ENCODE measurements at regions not wholly inside any gene's neighbourhood (a gene's known extent, or its start where the extent isn't known, plus 50 kb on each side); places are given as distances from the start of the nearest gene placed in this dataset.
A peak's percentile ranks its signal among the peaks of the same experiment; 100 is the strongest.

DNA sequence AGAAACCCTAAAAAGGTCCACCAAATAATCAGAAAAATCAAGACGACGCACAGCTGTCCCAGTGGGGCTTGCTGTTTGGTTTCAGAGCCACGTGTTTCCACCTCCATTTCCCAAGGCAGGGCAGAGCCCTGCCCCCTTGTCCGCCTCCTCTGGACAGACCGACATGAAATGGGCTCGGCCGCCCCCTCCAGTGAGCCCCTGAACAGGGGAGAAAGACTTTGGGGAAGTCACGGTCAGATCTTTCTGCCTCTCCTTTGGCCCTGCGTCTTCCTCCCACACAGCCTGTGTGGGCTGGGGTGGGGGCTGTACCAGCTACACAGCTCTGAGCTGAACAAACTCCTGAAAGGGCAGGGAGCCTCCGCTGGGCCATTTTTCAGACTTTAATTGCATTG, 230.7 kb downstream of the ENGASE start:
- POLR2A ChIA-PET: no interaction called here
- CTCF ChIA-PET: no interaction called here
- Mint-ChIP-seq H3K27ac (no peak overlapping the region), H3K9me3 (ENCODE audit: low read depth) (no peaks in the 10 kb centered on the region), H3K4me1 (no peaks in the 10 kb centered on the region), H3K27me3 (peaks cover 14% of the 10 kb centered on the region), H3K4me3 (no peak overlapping the region), H3K36me3 (ENCODE audit: low read depth) (no peaks in the 10 kb centered on the region)
- DNase-seq (no peak), ATAC-seq (no peak)
- intact Hi-C loops (cut with DNase I, micrococcal nuclease): no loop called here

DNA sequence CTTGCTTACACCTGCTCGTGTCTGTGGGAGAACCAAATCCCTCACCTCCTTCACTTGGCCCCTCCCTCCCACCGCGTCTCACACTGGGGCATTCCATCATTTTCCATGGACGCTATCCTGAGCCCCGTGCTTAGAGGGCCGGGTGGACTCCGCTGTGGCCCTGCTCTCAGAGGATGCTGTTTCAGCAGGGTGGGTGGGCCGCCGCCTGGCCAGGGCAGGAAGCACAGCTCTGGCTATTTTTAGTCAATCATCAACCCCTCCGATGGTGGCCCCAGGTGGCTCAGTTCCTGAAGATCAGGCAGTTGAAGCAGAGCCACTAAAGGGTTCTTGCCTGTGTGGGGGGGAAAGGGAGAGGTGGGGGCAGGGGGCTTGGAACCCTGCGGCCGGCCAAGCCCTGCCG, 230.3 kb downstream of the ENGASE start:
- CTCF ChIA-PET: no interaction called here
- Mint-ChIP-seq H3K4me1 (no peaks in the 10 kb centered on the region), H3K27me3 (peaks cover 13% of the 10 kb centered on the region), H3K4me3 (no peak overlapping the region), H3K27ac (no peak overlapping the region), H3K36me3 (ENCODE audit: low read depth) (no peaks in the 10 kb centered on the region), H3K9me3 (ENCODE audit: low read depth) (no peaks in the 10 kb centered on the region)
- intact Hi-C loops (cut with DNase I, micrococcal nuclease): no loop called here
- ATAC-seq (no peak), DNase-seq (no peak)
- POLR2A ChIA-PET: no interaction called here

DNA sequence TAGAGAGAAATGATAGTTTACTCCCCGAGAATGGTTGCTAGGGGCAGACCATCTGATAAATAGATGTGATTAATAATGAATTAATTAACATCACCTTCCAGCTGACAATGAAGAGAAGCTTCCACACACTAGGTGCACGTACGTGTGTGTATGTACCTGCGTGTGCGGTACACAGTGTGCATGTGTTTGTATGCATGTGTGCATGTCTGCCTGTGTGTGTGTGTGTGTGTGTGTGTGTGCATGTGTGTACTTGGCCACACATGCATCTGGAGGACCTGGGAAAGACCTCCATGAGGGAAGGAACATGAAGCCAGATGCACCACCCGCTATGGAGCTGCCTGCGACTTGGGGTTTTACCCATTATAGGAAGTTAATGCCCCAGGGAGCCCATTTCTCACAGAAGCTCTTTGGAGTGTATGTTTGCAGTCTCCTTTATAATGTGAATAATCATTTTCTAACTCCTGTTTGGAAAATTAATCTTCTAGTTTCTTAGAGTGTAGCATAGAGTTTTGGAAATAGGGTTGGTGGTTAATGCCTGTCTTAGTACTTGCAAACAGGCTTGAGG, 229.1 kb downstream of the ENGASE start:
- peaks cover 8% of the 10 kb centered on the region for H3K27me3 Mint-ChIP-seq
- CTCF ChIA-PET: interaction anchor here (0.9 kb wide), 1 partner anchor 9 kb away, joined by 3 read pairs; no protein-coding TSS in a partner anchor
- no peak overlapping the region for H3K4me3 Mint-ChIP-seq
- POLR2A ChIA-PET: no interaction called here
- H3K4me1 Mint-ChIP-seq: no peaks in the 10 kb centered on the region
- H3K36me3 Mint-ChIP-seq (ENCODE audit: low read depth): no peaks in the 10 kb centered on the region
- DNase-seq (no peak), ATAC-seq (no peak)
- H3K27ac Mint-ChIP-seq: no peak overlapping the region
- intact Hi-C loops (cut with DNase I, micrococcal nuclease): no loop called here
- no peaks in the 10 kb centered on the region for H3K9me3 Mint-ChIP-seq (ENCODE audit: low read depth)

DNA sequence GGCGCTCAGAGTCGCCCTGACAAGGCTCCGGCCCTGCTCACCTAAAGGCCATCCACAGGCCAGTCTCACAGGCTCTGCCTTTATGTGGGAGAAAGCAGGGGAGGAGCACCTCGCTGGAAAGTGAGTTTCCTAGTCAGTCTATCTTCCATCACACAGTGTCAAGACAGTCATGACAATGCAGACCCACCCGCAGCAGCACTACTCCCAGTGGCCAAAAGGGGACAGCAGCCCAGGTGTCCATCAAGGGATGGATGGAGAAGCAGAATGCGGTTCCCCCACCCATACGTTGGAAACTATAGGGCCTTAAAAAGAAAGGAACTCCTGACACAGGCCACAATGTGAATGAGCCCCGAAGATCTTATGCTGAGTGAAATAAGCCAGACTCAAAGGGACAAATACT, 226.8 kb downstream of the ENGASE start:
- intact Hi-C loops (cut with DNase I, micrococcal nuclease): no loop called here

DNA sequence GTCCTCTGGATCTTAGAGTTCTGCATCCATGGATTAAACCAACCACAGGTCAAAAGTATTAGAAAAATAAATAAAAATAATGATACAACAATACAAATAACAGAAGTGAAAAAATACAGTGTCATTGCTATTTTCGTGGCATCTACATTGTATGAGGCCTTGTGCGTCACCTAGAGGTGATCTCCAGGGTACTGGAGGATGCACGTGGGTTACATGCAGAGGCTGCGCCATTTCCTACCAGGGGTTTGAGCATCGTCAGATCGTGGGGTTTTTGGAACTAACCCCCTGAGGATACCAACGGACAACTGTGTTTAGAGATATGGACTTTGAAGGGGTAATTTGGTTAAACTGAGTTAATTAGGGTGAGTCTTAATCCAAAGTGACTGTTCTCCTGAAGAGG, 224.7 kb downstream of the ENGASE start:
- intact Hi-C loops (cut with DNase I, micrococcal nuclease): no loop called here
- Mint-ChIP-seq H3K36me3 (ENCODE audit: low read depth) (no peaks in the 10 kb centered on the region), H3K4me3 (no peak overlapping the region), H3K4me1 (no peaks in the 10 kb centered on the region), H3K9me3 (ENCODE audit: low read depth) (no peaks in the 10 kb centered on the region), H3K27ac (no peak overlapping the region), H3K27me3 (peaks cover 17% of the 10 kb centered on the region)
- ChIA-PET POLR2A (no interaction called here), CTCF (no interaction called here)
- DNase-seq: no peak
- no peak for ATAC-seq

More for the DNA sequence above, 226.8 kb downstream of the ENGASE start:
- peaks cover 12% of the 10 kb centered on the region for H3K27me3 Mint-ChIP-seq
- H3K9me3 Mint-ChIP-seq (ENCODE audit: low read depth): no peaks in the 10 kb centered on the region
- H3K36me3 Mint-ChIP-seq (ENCODE audit: low read depth): no peaks in the 10 kb centered on the region
- H3K4me1 Mint-ChIP-seq: no peaks in the 10 kb centered on the region
- H3K4me3 Mint-ChIP-seq: no peak overlapping the region
- ATAC-seq: no peak
- DNase-seq: no peak
- CTCF ChIA-PET: no interaction called here
- POLR2A ChIA-PET: no interaction called here
- no peak overlapping the region for H3K27ac Mint-ChIP-seq

DNA sequence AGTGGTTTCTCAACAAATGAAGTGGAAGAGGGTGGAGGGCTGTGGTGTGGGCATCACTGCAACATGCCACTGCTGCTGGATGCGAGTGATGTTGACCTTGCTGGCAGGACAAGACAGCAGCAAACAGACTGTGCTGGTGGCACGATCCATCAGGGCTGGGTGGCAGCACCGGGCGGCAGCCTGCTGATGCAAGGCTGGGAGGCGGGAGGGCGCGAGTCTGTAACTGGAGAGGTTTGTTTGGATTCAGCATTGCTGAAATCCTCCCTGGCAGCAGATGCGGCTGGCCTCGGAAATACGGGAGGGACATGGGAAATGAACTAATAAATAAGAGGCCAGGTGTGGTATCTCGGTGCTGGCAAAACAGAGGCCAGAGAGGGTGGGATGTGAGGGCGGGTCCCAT, 224.2 kb downstream of the ENGASE start:
- no peaks in the 10 kb centered on the region for H3K36me3 Mint-ChIP-seq (ENCODE audit: low read depth)
- no peak overlapping the region for H3K27ac Mint-ChIP-seq
- intact Hi-C loops (cut with DNase I, micrococcal nuclease): no loop called here
- H3K9me3 Mint-ChIP-seq (ENCODE audit: low read depth): no peaks in the 10 kb centered on the region
- H3K4me1 Mint-ChIP-seq: no peaks in the 10 kb centered on the region
- no peak for ATAC-seq
- ChIA-PET POLR2A (no interaction called here), CTCF (no interaction called here)
- peaks cover 17% of the 10 kb centered on the region for H3K27me3 Mint-ChIP-seq
- H3K4me3 Mint-ChIP-seq: no peak overlapping the region
- DNase-seq: no peak

DNA sequence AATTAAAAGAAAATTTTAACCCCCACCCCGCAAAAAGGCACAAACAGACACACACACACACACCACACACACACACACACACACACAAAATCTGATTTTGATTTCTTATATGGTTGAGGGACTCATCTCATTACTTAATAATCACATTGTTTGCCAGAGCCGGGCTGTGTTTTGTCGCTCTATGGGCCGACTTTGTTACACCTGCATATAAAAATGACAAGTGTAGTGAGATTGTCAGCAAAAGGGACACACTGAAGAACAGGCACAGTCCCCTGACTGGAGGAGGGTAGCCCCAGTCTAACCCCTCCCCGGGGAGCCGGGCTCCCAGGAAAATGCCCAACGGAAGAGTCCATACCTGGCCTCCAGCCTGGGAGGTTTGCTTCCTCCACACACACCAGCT, 221.6 kb downstream of the ENGASE start:
- H3K9me3 Mint-ChIP-seq (ENCODE audit: low read depth): no peaks in the 10 kb centered on the region
- no peaks in the 10 kb centered on the region for H3K36me3 Mint-ChIP-seq (ENCODE audit: low read depth)
- intact Hi-C loops (cut with DNase I, micrococcal nuclease): no loop called here
- H3K4me1 Mint-ChIP-seq: no peaks in the 10 kb centered on the region
- ChIA-PET CTCF (no interaction called here), POLR2A (no interaction called here)
- ATAC-seq (no peak), DNase-seq (no peak)
- no peak overlapping the region for H3K4me3 Mint-ChIP-seq
- no peak overlapping the region for H3K27ac Mint-ChIP-seq
- H3K27me3 Mint-ChIP-seq: peaks cover 17% of the 10 kb centered on the region

DNA sequence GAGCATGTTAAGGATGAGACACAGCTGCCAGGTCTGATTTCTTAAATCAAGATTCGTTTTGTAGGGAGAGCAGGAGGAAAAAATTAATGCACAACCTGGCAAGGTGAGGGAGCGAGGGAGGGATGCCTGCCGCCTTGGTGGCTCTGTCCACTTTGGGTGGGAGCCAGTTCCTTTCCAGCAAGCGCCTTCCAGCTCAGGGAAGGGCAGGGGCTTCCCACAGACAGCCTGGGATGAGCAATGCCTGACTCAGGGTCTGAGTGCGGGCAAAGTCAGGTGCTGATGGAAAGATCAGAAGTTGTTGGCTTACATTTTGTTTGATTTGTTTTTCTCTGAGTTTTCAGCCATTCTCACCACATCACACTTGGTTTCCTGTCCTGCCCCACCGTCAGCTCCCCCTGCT, 220.7 kb downstream of the ENGASE start:
- intact Hi-C loops (cut with DNase I, micrococcal nuclease): no loop called here
- no peak overlapping the region for H3K27ac Mint-ChIP-seq

DNA sequence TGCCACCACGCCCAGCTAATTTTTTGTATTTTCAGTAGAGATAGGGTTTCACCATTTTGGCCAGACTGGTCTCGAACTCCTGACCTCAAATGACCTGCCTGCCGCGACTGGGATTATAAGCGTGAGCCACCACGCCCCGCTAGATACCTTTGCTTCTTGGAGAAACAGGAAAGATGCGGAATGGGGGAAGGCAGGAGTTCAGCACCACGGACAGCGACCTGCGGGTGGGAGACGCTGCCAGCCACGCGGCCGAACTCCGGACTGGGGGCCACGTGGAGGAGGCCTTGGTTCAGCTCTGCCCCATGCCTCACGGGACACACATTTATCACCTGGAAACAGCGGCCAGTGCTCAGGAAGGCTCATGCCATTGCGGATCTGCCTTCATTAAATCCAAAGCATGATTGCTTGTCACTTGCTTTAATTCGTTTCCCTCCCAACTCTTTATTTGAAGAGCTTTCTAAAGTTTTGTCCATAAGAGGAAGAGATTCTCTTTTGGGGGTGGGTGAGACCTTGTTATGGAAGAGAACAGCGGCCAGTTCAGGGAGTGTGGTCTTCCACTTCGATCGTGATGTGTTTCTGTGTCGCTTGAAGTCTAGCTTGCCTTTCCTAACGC, 219.9 kb downstream of the ENGASE start:
- H3K27ac Mint-ChIP-seq: no peak overlapping the region
- H3K36me3 Mint-ChIP-seq (ENCODE audit: low read depth): no peaks in the 10 kb centered on the region
- no peaks in the 10 kb centered on the region for H3K4me1 Mint-ChIP-seq
- peaks cover 15% of the 10 kb centered on the region for H3K27me3 Mint-ChIP-seq
- no peak overlapping the region for H3K4me3 Mint-ChIP-seq
- ATAC-seq: peak; percentile 23
- peak; percentile 74 for DNase-seq
- ChIA-PET POLR2A (no interaction called here), CTCF (interaction anchor here (0.7 to 0.8 kb wide), 3 partner anchors 9 to 133 kb away, joined by 3 read pairs; no protein-coding TSS in a partner anchor)
- intact Hi-C loops (cut with DNase I, micrococcal nuclease): loop anchor here in 1 of 2 experiments (5.0 kb wide), 1 partner anchor 102 kb away; no protein-coding TSS in a partner anchor
- no peaks in the 10 kb centered on the region for H3K9me3 Mint-ChIP-seq (ENCODE audit: low read depth)

More for the DNA sequence above, 220.7 kb downstream of the ENGASE start:
- ChIA-PET CTCF (interaction anchor here (0.7 to 0.8 kb wide), 2 partner anchors 106 to 132 kb away, joined by 3 read pairs; no protein-coding TSS in a partner anchor), POLR2A (no interaction called here)
- DNase-seq (no peak), ATAC-seq (no peak)
- H3K4me3 Mint-ChIP-seq: no peak overlapping the region
- no peaks in the 10 kb centered on the region for H3K36me3 Mint-ChIP-seq (ENCODE audit: low read depth)
- peaks cover 15% of the 10 kb centered on the region for H3K27me3 Mint-ChIP-seq
- no peaks in the 10 kb centered on the region for H3K4me1 Mint-ChIP-seq
- H3K9me3 Mint-ChIP-seq (ENCODE audit: low read depth): no peaks in the 10 kb centered on the region

DNA sequence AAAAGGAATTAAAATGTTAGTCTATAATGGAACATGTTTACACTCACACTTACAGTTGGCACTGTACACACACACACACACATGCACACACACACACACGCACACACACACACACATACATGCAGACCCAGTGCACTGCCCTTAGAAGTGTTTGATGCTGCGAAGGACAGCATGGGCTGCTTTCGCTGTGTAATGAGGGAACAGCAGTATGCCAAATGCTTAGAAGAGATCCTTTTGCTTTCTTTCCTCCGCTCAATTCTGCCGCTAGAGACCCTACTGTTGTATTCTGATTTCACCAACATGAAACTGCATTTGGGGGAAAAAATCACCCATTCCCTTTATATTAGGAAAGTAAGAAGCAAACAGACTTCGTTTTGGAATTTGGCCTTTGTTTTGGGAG, 217.9 kb downstream of the ENGASE start:
- Mint-ChIP-seq H3K36me3 (ENCODE audit: low read depth) (no peaks in the 10 kb centered on the region), H3K4me1 (no peaks in the 10 kb centered on the region), H3K27ac (no peak overlapping the region), H3K4me3 (no peak overlapping the region), H3K9me3 (ENCODE audit: low read depth) (no peaks in the 10 kb centered on the region), H3K27me3 (peaks cover 10% of the 10 kb centered on the region)
- DNase-seq (no peak), ATAC-seq (no peak)
- intact Hi-C loops (cut with DNase I, micrococcal nuclease): loop anchor here in 1 of 2 experiments (5.0 kb wide), 1 partner anchor 100 kb away; no protein-coding TSS in a partner anchor
- ChIA-PET POLR2A (no interaction called here), CTCF (no interaction called here)

DNA sequence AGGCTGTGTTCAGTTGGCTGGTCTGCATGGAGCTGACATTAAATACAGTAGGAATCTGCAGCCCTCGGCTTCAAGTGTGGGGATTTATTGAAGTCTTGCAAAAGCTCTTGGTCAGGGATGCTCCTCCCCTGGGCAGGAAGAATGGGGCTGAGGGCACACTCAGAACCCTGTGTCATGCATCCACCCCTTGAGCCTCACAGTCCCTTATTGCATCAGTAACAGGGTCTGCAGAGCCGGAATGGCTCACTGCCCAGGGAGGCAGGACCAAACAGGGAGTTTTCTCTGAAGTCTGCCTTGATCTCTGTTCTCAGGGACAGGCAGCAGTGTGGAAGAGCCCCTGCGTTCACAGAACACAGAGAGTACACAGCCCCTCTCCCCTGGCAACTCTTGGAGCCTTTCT, 216.8 kb downstream of the ENGASE start:
- ChIA-PET POLR2A (no interaction called here), CTCF (no interaction called here)
- H3K4me1 Mint-ChIP-seq: no peaks in the 10 kb centered on the region
- peaks cover 10% of the 10 kb centered on the region for H3K27me3 Mint-ChIP-seq
- ATAC-seq (no peak), DNase-seq (no peak)
- H3K9me3 Mint-ChIP-seq (ENCODE audit: low read depth): no peaks in the 10 kb centered on the region
- H3K36me3 Mint-ChIP-seq (ENCODE audit: low read depth): no peaks in the 10 kb centered on the region
- H3K27ac Mint-ChIP-seq: no peak overlapping the region
- no peak overlapping the region for H3K4me3 Mint-ChIP-seq
- intact Hi-C loops (cut with DNase I, micrococcal nuclease): loop anchor here in 1 of 2 experiments (5.0 kb wide), 1 partner anchor 99 kb away; no protein-coding TSS in a partner anchor

DNA sequence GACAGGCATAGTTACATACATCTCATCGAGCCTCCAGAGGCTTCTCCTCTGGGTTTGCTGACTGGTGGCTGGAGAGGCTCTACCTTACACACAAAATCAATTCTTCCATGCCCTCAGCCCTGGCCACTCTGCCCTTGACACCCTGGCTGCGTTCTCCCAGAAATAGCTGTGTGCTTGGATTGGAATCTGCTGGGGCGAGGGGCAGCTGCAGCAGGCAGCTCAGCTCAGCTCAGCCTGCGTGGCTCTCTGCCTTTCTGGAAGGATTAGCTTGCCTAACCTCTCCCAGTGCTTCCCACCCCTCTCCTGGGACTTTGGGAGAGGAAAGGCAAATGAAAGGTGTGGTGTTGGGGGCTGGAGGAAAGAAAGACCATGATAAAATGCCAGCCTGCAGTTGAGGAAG, 216.1 kb downstream of the ENGASE start:
- DNase-seq (no peak), ATAC-seq (no peak)
- Mint-ChIP-seq H3K4me3 (no peak overlapping the region), H3K9me3 (ENCODE audit: low read depth) (no peaks in the 10 kb centered on the region), H3K27ac (no peak overlapping the region), H3K36me3 (ENCODE audit: low read depth) (no peaks in the 10 kb centered on the region), H3K27me3 (peaks cover 8% of the 10 kb centered on the region), H3K4me1 (no peaks in the 10 kb centered on the region)
- POLR2A ChIA-PET: no interaction called here
- intact Hi-C loops (cut with DNase I, micrococcal nuclease): loop anchor here in 1 of 2 experiments (5.0 kb wide), 1 partner anchor 98 kb away; no protein-coding TSS in a partner anchor
- CTCF ChIA-PET: interaction anchor here (0.6 kb wide), 1 partner anchor 8 kb away, joined by 3 read pairs; no protein-coding TSS in a partner anchor
